ENCODE measurements at regions not wholly inside any gene's neighbourhood (a gene's known extent, or its start where the extent isn't known, plus 50 kb on each side); places are given as distances from the start of the nearest gene placed in this dataset.

DNA sequence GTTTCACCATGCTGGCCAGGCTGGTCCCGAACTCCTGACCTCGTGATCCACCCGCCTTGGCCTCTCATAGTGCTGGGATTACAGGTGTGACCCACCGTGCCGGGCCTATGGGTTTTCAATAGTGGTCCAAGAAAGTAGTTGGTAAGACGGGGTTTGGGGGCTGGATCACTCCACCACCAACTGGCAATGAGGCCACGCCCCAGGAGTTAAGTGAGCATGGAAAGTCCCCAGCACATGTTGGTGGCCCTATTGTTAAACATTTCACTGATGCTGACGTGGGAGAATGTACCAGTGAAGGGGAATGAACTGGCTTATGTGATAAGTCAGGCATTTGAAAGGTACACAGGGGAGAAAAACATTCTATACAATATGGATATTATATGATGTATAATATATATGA is 80.4 kb downstream of the CHRD start:
- TF ChIP-seq CTCF (IDR thresholded peaks at IDR 0.05) (no peak), POLR2A (IDR thresholded peaks at IDR 0.05) (no peak)
